ENCODE measurements at regions not wholly inside any gene's neighbourhood (a gene's known extent, or its start where the extent isn't known, plus 50 kb on each side); places are given as distances from the start of the nearest gene placed in this dataset.
"Not testable (repeated sequence)": the region's sequence is repeated elsewhere in the genome, so short reads cannot be mapped to it uniquely, and the experiment has no call there.

DNA sequence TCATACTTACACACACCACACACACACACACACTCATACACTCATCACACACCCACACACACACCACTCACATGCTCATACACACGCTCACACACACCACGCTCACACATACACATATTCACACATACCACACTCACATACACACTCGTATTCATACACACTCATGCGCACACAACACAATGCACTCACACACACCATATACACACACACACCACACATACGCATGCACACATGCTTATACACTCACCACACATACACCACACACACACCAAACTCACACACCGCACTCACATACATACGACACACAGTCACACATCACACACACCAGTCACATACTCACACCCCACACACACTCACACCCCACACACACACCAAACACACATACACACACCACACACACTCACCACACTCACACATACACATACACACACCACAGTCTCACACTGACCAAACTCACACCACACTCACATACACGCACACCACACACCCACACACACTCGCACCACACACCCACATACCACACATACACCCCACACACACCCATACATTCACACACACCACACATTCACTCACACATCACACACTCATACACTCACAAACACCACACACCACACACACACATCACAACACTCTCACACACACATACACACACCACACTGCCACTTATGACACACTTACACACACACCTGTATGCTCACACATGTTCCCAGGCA is 88.9 kb downstream of the IRX5 start:
- Histone ChIP-seq H3K27me3 (no peaks in the 10 kb centered on the region), H3K36me3 (no peaks in the 10 kb centered on the region), H3K27ac (no peak overlapping the region), H3K4me3 (no peak overlapping the region), H3K9me3 (peaks cover 0 to 18% (median 0%) of the 10 kb centered on the region in 4 donors), H3K4me1 (no peaks in the 10 kb centered on the region)
- DNase-seq (ENCODE audit: low spot score in 2 of 2): no peak
- 93 to 95% methylated on average over 9 of the region's 9 CpGs for WGBS, 2 donors
- TF ChIP-seq POLR2A (IDR thresholded peaks at IDR 0.05): no peak
- TF ChIP-seq, protein P1, sequence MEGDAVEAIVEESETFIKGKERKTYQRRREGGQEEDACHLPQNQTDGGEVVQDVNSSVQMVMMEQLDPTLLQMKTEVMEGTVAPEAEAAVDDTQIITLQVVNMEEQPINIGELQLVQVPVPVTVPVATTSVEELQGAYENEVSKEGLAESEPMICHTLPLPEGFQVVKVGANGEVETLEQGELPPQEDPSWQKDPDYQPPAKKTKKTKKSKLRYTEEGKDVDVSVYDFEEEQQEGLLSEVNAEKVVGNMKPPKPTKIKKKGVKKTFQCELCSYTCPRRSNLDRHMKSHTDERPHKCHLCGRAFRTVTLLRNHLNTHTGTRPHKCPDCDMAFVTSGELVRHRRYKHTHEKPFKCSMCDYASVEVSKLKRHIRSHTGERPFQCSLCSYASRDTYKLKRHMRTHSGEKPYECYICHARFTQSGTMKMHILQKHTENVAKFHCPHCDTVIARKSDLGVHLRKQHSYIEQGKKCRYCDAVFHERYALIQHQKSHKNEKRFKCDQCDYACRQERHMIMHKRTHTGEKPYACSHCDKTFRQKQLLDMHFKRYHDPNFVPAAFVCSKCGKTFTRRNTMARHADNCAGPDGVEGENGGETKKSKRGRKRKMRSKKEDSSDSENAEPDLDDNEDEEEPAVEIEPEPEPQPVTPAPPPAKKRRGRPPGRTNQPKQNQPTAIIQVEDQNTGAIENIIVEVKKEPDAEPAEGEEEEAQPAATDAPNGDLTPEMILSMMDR (IDR thresholded peaks at IDR 0.05): no peak
- no peak for TF ChIP-seq EP300 (IDR thresholded peaks at IDR 0.05)

DNA sequence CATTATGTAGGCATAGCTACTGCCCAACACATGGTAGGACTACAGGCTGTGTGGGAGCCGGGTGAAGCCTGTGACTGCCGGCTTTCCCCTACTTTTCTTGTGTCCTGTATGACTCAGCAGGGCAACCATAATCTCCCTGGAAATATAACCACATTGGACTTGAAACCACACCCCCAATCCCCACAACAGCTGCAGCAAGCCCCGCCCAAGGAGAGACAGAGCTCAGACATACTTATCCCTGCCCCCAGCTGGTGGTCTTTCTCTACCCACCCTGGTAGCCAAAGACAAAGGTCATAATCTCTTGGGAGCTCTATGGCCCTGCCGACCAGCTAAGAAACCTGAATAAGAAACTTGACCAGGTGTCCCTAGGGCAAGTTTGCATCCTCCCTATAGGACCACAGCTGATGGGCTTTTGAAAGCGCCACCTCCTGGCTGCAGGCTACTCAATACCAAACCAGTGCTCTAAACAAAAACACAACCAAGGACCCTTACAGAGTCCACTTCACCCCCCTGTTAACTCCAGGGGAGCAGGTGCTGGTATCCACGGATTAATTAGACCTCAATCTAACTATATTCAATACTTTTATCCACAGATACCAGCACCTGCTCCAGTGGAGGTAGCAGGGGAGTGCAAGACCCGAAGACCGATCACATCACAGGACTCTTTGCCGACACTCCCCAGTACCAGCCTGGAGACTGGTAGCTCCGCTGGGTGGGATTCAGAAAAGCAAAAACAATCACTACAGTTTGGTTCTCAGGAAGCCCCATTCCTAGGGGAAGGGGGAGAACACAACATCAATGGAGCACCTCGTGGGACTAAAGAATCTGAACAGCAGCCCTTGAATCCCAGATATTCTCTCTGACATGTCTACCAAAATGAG is 91.2 kb downstream of the IRX5 start:
- TF ChIP-seq EP300 (IDR thresholded peaks at IDR 0.05) (no peak), POLR2A (IDR thresholded peaks at IDR 0.05) (no peak)
- TF ChIP-seq, protein P1 (IDR thresholded peaks at IDR 0.05): no peak
- WGBS, 2 donors: 51 to 62% methylated on average over 11 of the region's 11 CpGs
- H3K9me3 ChIP-seq: peaks cover 0 to 23% (median under 1%) of the 10 kb centered on the region in 4 donors

DNA sequence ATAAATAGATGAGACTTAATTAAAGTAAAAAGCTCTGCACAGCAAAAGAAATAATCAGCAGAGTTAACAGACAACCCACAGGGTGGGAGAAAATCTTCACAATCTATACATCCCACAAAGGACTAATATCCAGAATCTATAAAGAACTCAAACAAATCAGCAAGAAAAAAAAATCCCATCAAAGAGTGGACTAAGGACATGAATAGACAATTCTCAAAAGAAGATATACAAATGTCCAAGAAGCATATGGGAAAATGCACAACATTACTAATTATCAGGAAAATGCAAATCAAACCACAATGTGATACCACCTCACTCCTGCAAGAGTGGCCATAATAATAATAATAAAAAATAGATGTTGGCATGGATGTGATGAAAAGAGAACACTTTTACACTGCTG is 96.6 kb downstream of the IRX5 start:
- not testable (repeated sequence) for H3K27me3 ChIP-seq; DNase-seq (ENCODE audit: low spot score in 2 of 2); H3K36me3 ChIP-seq; H3K4me1 ChIP-seq; H3K4me3 ChIP-seq; H3K27ac ChIP-seq
- peaks cover 0 to 35% (median 6%) of the 10 kb centered on the region in 4 donors for H3K9me3 ChIP-seq

More for the DNA sequence above, 91.2 kb downstream of the IRX5 start:
- H3K27ac ChIP-seq: no peak overlapping the region
- H3K4me3 ChIP-seq: no peak overlapping the region
- H3K36me3 ChIP-seq: no peaks in the 10 kb centered on the region
- H3K4me1 ChIP-seq: no peaks in the 10 kb centered on the region
- no peaks in the 10 kb centered on the region for H3K27me3 ChIP-seq
- DNase-seq (ENCODE audit: low spot score in 2 of 2): no peak

GRCh38 chr16:55029509-55029908 is 98.8 kb downstream of the IRX5 start:
- DNase-seq (ENCODE audit: low spot score in 2 of 2): no peak
- 77% methylated on average over 1 of the region's 1 CpG for WGBS, 2 donors
- H3K27ac ChIP-seq: no peak overlapping the region
- TF ChIP-seq, protein P1 (IDR thresholded peaks at IDR 0.05): no peak
- TF ChIP-seq POLR2A (IDR thresholded peaks at IDR 0.05): no peak
- TF ChIP-seq EP300 (IDR thresholded peaks at IDR 0.05): no peak
- H3K9me3 ChIP-seq: peaks cover 0 to 34% (median 6%) of the 10 kb centered on the region in 4 donors
- peaks cover 0 to 5% of the 10 kb centered on the region in 2 donors for H3K27me3 ChIP-seq
- no peaks in the 10 kb centered on the region for H3K4me1 ChIP-seq
- no peaks in the 10 kb centered on the region for H3K36me3 ChIP-seq
- H3K4me3 ChIP-seq: no peak overlapping the region

GRCh38 chr16:55030944-55031343 is 100.3 kb downstream of the IRX5 start:
- H3K4me1 ChIP-seq: no peaks in the 10 kb centered on the region
- H3K36me3 ChIP-seq: no peaks in the 10 kb centered on the region
- H3K27me3 ChIP-seq: peaks cover 0 to 5% of the 10 kb centered on the region in 2 donors
- TF ChIP-seq EP300 (IDR thresholded peaks at IDR 0.05): no peak
- no peak for TF ChIP-seq POLR2A (IDR thresholded peaks at IDR 0.05)
- TF ChIP-seq, protein P1 (IDR thresholded peaks at IDR 0.05): no peak
- no peak for DNase-seq (ENCODE audit: low spot score in 2 of 2)
- H3K4me3 ChIP-seq: no peak overlapping the region
- no peak overlapping the region for H3K27ac ChIP-seq
- H3K9me3 ChIP-seq: peaks cover 0 to 34% (median 6%) of the 10 kb centered on the region in 4 donors
- WGBS, 2 donors: 72 to 76% methylated on average over 5 of the region's 5 CpGs

Data from tibial nerve (tissue), 4 donors.